DMS153 treated with DMSO at 0.1 percent for 48 hours (cell line): ENCODE measurements at regions not wholly inside any gene's neighbourhood (a gene's known extent, or its start where the extent isn't known, plus 50 kb on each side); places are given as distances from the start of the nearest gene placed in this dataset.

Source experiments
- DNase-seq: peaks from one replicate; lab custom pipeline; 2025; ENCODE audit not compliant: unreplicated experiment; lab: John Stamatoyannopoulos, UW

DNA sequence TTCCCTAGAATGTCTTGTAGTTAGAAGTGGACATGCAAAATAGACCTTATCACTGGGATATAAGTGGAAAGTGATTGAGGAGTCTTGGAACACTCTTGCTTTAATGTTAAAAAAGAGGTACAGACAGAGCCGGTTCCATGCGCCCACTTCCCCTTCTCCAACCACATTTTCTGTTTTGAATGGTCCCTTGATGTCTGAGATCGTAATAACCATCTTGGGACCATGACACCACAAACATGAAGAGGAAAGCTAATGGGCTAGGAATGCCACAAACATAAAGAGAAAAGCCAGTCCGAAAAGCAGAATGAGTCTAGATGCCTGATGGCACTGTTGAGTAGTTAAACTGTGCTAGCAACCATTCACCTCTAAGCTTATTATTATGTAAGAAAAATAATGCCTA, 54.8 kb upstream of the SPON1 start:
- no peak for DNase-seq

DNA sequence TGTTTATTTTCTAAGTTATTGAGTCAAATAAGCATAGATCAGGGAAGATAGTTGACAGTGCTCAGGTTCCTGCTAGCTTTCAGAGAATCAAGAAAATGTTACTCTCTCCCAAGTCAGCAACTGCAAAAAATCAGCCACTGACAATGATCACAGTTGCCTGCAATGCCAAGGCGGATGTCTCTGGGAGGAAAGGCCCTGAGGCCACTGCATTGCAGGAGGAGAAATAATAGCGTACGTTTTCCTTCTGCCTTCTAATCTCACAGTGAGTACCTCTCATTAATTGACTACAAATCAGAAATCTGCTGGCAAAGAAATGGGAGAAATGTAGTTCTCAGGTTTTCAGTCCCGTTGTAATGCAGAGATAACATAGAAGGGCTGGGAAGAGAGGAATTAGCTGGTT, 54.0 kb upstream of the SPON1 start:
- DNase-seq, result no peak
